Hepatocyte (in vitro differentiated cells): ENCODE measurements at regions not wholly inside any gene's neighbourhood (a gene's known extent, or its start where the extent isn't known, plus 50 kb on each side); places are given as distances from the start of the nearest gene placed in this dataset.

Experiments used
- EZH2 ChIP-seq: fragments of 200-600 bp; sonication (generic); IDR thresholded peaks from 2 replicates; pipeline ENCODE4 v1.6.1; 2016; ENCODE audit warnings: antibody characterized with exemption, mild to moderate bottlenecking, borderline replicate concordance
- EZH2phosphoT487 ChIP-seq: fragments of 200-600 bp; sonication (generic); IDR thresholded peaks from one replicate; pipeline ENCODE4 v1.6.1; 2018; ENCODE audit warnings: antibody characterized with exemption, mild to moderate bottlenecking, low read depth, moderate library complexity; ENCODE audit not compliant: unreplicated experiment, severe bottlenecking
- TF ChIP-seq, protein P1 (sequence below): fragments of 200-600 bp; sonication (generic); IDR thresholded peaks from 2 replicates; pipeline ENCODE4 v1.5.1; 2016; ENCODE audit warnings: antibody characterized with exemption, mild to moderate bottlenecking; ENCODE audit not compliant: poor library complexity

DNA sequence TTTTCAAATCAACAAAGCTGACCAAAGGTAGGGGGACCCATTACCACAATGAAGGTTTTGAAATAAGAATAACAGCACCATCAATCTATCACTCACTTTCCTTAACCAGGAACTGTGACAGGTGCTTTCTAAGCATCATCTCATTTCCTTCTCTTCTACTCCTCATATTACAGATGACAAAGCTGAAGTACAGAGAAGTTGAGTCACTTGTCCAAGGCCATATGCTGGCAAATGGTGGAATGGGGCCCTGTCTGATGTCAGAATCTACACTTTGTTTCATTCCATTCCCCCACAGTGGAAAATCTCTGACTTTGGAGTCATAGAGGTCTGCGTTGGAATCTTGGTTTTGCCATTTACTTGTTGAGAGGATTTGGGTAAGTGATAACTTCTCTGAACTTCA lies 222.5 kb upstream of the LRFN2 start:
- TF ChIP-seq, protein P1, sequence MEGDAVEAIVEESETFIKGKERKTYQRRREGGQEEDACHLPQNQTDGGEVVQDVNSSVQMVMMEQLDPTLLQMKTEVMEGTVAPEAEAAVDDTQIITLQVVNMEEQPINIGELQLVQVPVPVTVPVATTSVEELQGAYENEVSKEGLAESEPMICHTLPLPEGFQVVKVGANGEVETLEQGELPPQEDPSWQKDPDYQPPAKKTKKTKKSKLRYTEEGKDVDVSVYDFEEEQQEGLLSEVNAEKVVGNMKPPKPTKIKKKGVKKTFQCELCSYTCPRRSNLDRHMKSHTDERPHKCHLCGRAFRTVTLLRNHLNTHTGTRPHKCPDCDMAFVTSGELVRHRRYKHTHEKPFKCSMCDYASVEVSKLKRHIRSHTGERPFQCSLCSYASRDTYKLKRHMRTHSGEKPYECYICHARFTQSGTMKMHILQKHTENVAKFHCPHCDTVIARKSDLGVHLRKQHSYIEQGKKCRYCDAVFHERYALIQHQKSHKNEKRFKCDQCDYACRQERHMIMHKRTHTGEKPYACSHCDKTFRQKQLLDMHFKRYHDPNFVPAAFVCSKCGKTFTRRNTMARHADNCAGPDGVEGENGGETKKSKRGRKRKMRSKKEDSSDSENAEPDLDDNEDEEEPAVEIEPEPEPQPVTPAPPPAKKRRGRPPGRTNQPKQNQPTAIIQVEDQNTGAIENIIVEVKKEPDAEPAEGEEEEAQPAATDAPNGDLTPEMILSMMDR = no peak
- TF ChIP-seq EZH2 = no peak
- TF ChIP-seq EZH2phosphoT487 = no peak
